ENCODE measurements at regions not wholly inside any gene's neighbourhood (a gene's known extent, or its start where the extent isn't known, plus 50 kb on each side); places are given as distances from the start of the nearest gene placed in this dataset.

- TF ChIP-seq, protein P1, sequence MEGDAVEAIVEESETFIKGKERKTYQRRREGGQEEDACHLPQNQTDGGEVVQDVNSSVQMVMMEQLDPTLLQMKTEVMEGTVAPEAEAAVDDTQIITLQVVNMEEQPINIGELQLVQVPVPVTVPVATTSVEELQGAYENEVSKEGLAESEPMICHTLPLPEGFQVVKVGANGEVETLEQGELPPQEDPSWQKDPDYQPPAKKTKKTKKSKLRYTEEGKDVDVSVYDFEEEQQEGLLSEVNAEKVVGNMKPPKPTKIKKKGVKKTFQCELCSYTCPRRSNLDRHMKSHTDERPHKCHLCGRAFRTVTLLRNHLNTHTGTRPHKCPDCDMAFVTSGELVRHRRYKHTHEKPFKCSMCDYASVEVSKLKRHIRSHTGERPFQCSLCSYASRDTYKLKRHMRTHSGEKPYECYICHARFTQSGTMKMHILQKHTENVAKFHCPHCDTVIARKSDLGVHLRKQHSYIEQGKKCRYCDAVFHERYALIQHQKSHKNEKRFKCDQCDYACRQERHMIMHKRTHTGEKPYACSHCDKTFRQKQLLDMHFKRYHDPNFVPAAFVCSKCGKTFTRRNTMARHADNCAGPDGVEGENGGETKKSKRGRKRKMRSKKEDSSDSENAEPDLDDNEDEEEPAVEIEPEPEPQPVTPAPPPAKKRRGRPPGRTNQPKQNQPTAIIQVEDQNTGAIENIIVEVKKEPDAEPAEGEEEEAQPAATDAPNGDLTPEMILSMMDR (IDR thresholded peaks at IDR 0.05; ENCODE audit: low read depth, low read length): no peak
- no peak for DNase-seq (ENCODE audit: low read depth in 2 of 2)
- no peak overlapping the region for H3K4me3 ChIP-seq (replicated peaks in 1 of 2; ENCODE audit: low read depth in 2 of 2, low read length in 2 of 2)
These were observed 829.1 kb upstream of the MGAT4C start for GRCh38 chr12:87085286-87085685.

DNA sequence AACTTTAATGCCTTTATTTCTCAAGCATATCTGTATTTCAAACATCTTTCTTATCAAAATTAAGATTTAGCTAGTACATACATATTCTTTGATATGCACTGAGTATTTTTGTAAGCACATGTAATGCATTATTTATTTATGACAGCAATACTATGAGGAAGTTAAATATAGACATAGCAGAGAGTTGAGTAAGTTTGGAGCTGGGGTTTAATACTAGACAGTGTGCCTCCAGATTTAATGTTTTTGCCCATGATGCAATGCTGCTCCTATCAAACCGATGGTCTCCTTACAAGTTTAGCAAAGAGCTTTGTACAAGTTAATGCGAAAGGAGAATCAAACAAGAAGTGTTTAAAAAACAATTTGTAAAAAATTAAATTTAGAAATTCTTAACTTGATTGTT is 826.6 kb upstream of the MGAT4C start:
- TF ChIP-seq, protein P1 (IDR thresholded peaks at IDR 0.05; ENCODE audit: low read depth, low read length): no peak
- DNase-seq (ENCODE audit: low read depth in 2 of 2): no peak
- no peak overlapping the region for H3K4me3 ChIP-seq (replicated peaks in 1 of 2; ENCODE audit: low read depth in 2 of 2, low read length in 2 of 2)

GRCh38 chr12:87074781-87075180 is 818.6 kb upstream of the MGAT4C start:
- DNase-seq (ENCODE audit: low read depth in 2 of 2): no peak
- no peak overlapping the region for H3K4me3 ChIP-seq (replicated peaks in 1 of 2; ENCODE audit: low read depth in 2 of 2, low read length in 2 of 2)
- TF ChIP-seq, protein P1 (IDR thresholded peaks at IDR 0.05; ENCODE audit: low read depth, low read length): no peak

DNA sequence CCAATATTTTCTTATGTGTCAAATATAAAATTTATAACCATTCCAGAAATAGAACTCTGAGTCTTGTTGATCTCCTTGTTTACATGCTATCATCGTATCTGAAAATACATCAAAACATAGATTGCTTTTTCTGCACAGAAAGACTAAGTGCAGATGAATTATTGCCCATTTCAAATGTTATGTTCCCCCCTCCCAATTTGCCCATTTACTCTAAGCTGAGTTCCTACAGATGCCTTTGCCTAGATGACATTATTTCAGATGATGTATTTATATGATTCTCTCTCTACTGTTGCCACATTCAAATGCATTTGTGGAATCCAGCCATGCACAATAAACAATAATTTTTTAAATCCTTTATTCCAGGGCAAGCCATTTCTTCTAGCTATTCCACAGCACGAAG is 810.1 kb upstream of the MGAT4C start:
- no peak overlapping the region for H3K4me3 ChIP-seq (replicated peaks in 1 of 2; ENCODE audit: low read depth in 2 of 2, low read length in 2 of 2)
- TF ChIP-seq, protein P1 (IDR thresholded peaks at IDR 0.05; ENCODE audit: low read depth, low read length): no peak
- no peak for DNase-seq (ENCODE audit: low read depth in 2 of 2)

DNA sequence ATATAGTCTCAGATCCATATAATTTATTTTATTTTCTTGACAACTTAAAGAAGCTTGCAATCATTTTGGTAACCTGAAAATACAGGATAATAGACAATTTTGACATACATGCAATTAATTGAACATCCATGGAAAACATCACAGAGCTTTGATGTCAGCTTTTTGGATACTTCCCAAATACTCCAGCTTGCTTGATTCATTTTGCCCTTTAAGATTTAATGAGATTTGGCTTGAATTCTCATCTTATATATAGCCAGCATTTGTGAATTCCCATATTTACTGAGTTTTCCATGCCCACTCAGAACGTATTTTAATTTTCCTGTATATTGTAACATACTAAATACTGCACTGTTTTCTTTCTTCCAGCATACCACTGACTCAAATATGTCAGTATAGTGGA is 803.0 kb upstream of the MGAT4C start:
- TF ChIP-seq, protein P1 (IDR thresholded peaks at IDR 0.05; ENCODE audit: low read depth, low read length): no peak
- no peak for DNase-seq (ENCODE audit: low read depth in 2 of 2)
- no peak overlapping the region for H3K4me3 ChIP-seq (replicated peaks in 1 of 2; ENCODE audit: low read depth in 2 of 2, low read length in 2 of 2)

- TF ChIP-seq, protein P1 (IDR thresholded peaks at IDR 0.05; ENCODE audit: low read depth, low read length): no peak
- peak; percentile 3 to 87 for DNase-seq (ENCODE audit: low read depth in 2 of 2)
- no peak overlapping the region for H3K4me3 ChIP-seq (replicated peaks in 1 of 2; ENCODE audit: low read depth in 2 of 2, low read length in 2 of 2)
These were observed 798.0 kb upstream of the MGAT4C start for GRCh38 chr12:87054226-87054625.

DNA sequence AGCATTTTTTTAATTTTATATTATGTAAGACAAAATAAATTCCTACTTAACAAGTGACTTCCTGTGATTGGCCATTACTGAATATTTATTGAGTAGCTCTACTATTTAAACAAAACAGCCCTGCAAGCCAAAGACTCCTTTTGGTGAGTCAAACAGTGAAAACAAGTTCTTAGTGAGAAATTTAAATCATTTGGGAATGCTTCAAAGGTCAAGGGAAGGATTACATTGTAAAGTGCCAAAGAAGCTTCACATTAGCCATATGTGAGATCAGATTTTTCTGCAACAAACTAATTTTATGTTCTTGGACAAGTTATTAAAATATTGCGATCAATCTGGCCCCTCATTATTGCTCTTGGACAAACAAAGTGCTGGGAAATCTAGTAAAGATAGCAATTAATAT is 795.4 kb upstream of the MGAT4C start:
- DNase-seq (ENCODE audit: low read depth in 2 of 2): peak in 1 of 2 donors; percentile 39

More for the DNA sequence above, 795.4 kb upstream of the MGAT4C start:
- TF ChIP-seq, protein P1 (IDR thresholded peaks at IDR 0.05; ENCODE audit: low read depth, low read length): no peak
- no peak overlapping the region for H3K4me3 ChIP-seq (replicated peaks in 1 of 2; ENCODE audit: low read depth in 2 of 2, low read length in 2 of 2)
